HCT116 (cell line): ENCODE measurements at regions not wholly inside any gene's neighbourhood (a gene's known extent, or its start where the extent isn't known, plus 50 kb on each side); places are given as distances from the start of the nearest gene placed in this dataset.
"Not testable (repeated sequence)": the region's sequence is repeated elsewhere in the genome, so short reads cannot be mapped to it uniquely, and the experiment has no call there.

Source experiments
- CEBPB ChIP-seq: IDR thresholded peaks from 2 replicates; pipeline ENCODE4 v1.6.1; 2012; ENCODE audit warnings: low read depth
- POLR2A ChIP-seq: IDR thresholded peaks from 2 replicates; pipeline ENCODE4 v1.7.0; 2011; ENCODE audit warnings: borderline replicate concordance; ENCODE audit not compliant: insufficient read depth, insufficient read length; ENCODE audit errors: extremely low read depth
- SIN3A ChIP-seq: IDR thresholded peaks from 2 replicates; pipeline ENCODE4 v1.6.1; 2012; ENCODE audit warnings: low read depth
- SP1 ChIP-seq: IDR thresholded peaks from 2 replicates; pipeline ENCODE4 v1.6.1; 2012; ENCODE audit warnings: low read depth
- TF ChIP-seq, protein P1 (sequence below), 3 experiments: fragments of 200-600 bp in 1 of 3; sonication (generic) in 1 of 3; IDR thresholded peaks in 2 of 3; conservative IDR thresholded peaks in 1 of 3; 2 replicates each; pipeline ENCODE4 v1.5.1; 2012 to 2017; ENCODE audit warnings: low read depth in 2 of 3, low read length in 2 of 3, antibody characterized with exemption in 1 of 3, borderline replicate concordance in 1 of 3, control low read depth in 1 of 3, mild to moderate bottlenecking in 1 of 3, mixed read lengths in 1 of 3, mixed run types in 1 of 3, moderate library complexity in 1 of 3; ENCODE audit not compliant: insufficient read depth in 1 of 3
- TF ChIP-seq, protein P2 (sequence below): IDR thresholded peaks from 2 replicates; pipeline ENCODE4 v1.6.1; 2012

DNA sequence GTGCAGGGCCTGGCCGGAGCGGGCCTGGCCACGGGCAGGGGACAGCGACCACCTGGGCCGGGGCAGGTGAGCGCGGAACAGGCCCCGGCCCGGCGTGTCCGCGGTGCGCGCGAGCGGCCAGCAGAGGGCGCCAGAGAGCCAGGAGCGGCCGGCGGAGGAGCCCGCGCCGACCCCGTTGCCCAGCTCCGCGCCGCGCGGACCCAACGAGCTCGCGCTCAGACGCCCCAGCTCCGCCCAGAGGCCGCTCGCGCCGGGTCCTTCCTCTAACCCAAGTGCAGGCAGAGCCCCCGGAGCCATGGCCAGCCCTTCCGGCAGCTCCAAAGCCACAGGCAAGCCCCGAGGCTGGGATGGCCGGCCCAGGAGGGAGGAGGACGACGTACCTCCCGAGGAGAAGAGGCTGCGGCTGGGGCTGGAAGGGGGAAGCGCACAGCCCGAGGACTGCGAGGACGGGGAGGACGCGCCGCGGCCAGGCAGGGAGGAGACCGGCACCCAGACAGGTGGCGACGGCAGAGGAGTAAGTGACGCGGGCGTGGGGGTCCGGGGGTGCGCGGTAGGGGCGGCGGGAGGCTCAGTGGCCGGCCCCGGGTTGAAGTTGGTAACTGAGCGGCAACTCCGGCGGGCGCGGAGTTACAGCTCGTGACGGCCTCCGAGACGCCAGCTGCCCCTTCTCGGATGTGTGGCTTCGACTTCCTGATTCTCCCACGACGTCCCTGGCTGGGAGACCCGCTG lies 88.1 kb downstream of the DEFB131A start:
- TF ChIP-seq, protein P1, sequence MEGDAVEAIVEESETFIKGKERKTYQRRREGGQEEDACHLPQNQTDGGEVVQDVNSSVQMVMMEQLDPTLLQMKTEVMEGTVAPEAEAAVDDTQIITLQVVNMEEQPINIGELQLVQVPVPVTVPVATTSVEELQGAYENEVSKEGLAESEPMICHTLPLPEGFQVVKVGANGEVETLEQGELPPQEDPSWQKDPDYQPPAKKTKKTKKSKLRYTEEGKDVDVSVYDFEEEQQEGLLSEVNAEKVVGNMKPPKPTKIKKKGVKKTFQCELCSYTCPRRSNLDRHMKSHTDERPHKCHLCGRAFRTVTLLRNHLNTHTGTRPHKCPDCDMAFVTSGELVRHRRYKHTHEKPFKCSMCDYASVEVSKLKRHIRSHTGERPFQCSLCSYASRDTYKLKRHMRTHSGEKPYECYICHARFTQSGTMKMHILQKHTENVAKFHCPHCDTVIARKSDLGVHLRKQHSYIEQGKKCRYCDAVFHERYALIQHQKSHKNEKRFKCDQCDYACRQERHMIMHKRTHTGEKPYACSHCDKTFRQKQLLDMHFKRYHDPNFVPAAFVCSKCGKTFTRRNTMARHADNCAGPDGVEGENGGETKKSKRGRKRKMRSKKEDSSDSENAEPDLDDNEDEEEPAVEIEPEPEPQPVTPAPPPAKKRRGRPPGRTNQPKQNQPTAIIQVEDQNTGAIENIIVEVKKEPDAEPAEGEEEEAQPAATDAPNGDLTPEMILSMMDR (IDR thresholded peaks at IDR 0.05 in 2 of 3, conservative IDR thresholded peaks at IDR 0.05 in 1 of 3; ENCODE audit: borderline replicate concordance in 1 of 3, insufficient read depth in 1 of 3, low read depth in 2 of 3, low read length in 2 of 3): peak; percentile 6 to 61 (median 60); a peak in 4 of 6 replicates
- TF ChIP-seq, protein P2, sequence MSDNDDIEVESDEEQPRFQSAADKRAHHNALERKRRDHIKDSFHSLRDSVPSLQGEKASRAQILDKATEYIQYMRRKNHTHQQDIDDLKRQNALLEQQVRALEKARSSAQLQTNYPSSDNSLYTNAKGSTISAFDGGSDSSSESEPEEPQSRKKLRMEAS: not testable (repeated sequence)
- not testable (repeated sequence) for TF ChIP-seq CEBPB, POLR2A, SP1, SIN3A
